ENCODE measurements at regions not wholly inside any gene's neighbourhood (a gene's known extent, or its start where the extent isn't known, plus 50 kb on each side); places are given as distances from the start of the nearest gene placed in this dataset.
"Not testable (repeated sequence)": the region's sequence is repeated elsewhere in the genome, so short reads cannot be mapped to it uniquely, and the experiment has no call there.

DNA sequence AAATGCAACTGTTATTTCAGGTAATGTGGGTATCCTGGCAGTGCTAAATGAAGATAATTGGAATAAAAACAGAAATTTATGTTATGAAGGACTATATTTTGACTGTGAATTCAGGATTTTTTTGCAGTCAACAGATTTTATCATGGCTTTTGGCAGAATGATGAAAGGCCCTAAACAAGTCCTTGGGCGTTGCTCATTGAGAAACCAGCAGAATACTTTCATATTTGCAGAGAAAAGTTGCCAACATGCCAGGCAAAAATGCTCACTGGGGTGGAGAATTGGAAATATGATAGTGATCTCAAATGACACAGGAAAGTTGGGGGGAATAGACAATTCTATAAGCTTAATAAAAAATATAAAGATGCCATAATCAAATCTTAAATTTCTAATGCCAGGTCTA, 121.1 kb downstream of the GPR85 start:
- DNase-seq (ENCODE audit: extremely low spot score), result no peak
- Histone ChIP-seq H3K4me3 (ENCODE audit: low read depth, low read length) (no peak overlapping the region), H3K27ac (ENCODE audit: low read depth) (no peak overlapping the region), H3K4me1 (ENCODE audit: insufficient read depth) (no peaks in the 10 kb centered on the region), H3K36me3 (ENCODE audit: insufficient read depth) (no peaks in the 10 kb centered on the region)
- WGBS, result 57% methylated on average over 1 of the region's 1 CpG

DNA sequence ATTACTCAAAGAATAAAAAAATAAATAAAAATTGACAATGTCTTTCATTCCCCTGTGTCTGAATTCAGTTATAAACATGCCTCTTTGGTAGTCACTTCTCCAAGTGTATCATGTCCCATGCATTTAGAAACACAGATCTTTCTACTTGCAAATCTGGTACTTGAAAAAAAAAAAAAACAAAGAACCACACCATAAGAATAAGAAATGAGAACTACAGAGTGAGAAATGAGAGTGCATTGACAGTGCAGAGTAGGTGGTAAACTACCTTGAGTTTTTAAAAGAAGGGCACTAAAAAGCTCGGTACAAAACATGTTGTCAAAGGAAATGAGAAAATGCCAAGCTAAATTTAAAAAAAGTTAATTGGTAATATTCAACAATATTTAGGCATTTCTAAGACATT, 123.0 kb downstream of the GPR85 start:
- Histone ChIP-seq H3K4me1 (ENCODE audit: insufficient read depth) (no peaks in the 10 kb centered on the region), H3K36me3 (ENCODE audit: insufficient read depth) (no peaks in the 10 kb centered on the region), H3K27ac (ENCODE audit: low read depth) (no peak overlapping the region), H3K4me3 (ENCODE audit: low read depth, low read length) (no peak overlapping the region)
- WGBS, result 92% methylated on average over 1 of the region's 1 CpG
- no peak for DNase-seq (ENCODE audit: extremely low spot score)

DNA sequence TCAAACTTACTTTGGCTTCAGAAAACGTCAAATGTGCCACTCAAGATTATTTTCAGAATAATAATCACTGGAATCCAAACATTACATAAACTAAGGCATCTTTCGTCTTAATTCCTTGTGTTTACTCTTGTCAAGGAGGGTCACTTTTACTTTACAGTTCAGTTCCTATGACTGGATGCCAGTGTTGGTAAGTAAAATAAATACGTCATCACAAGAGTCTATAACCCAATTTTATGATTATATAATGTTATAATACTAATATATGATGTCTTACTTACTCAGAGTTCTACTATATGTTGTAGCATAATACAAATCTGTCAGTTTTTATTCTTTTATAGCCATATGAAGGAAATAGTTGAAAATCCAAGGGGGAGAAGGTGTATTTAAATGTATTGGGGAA, 123.8 kb downstream of the GPR85 start:
- Histone ChIP-seq H3K36me3 (ENCODE audit: insufficient read depth) (no peaks in the 10 kb centered on the region), H3K4me3 (ENCODE audit: low read depth, low read length) (no peak overlapping the region), H3K27ac (ENCODE audit: low read depth) (no peak overlapping the region), H3K4me1 (ENCODE audit: insufficient read depth) (no peaks in the 10 kb centered on the region)
- 74% methylated on average over 3 of the region's 3 CpGs for WGBS
- no peak for DNase-seq (ENCODE audit: extremely low spot score)

DNA sequence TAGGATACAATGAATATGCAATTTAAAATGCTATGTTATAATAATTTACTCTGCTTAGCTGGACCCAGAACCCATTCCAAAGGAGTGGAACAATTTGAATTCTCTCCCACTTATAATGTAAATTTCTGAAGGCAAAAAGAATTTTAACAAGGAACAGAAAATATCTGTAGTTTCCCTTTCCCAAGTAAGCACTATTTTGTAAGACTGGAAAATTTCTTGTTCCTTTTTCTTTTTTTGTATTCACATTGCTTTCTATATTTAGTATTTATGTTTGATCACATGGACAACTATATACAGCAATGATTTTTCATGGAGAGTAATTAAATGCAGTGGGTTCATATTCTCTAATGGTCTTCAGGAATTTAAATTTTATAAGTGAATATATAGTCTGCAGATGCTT, 127.4 kb downstream of the GPR85 start:
- Histone ChIP-seq H3K36me3 (ENCODE audit: insufficient read depth) (no peaks in the 10 kb centered on the region), H3K27ac (ENCODE audit: low read depth) (no peak overlapping the region), H3K4me3 (ENCODE audit: low read depth, low read length) (no peak overlapping the region), H3K4me1 (ENCODE audit: insufficient read depth) (no peaks in the 10 kb centered on the region)
- no peak for DNase-seq (ENCODE audit: extremely low spot score)

DNA sequence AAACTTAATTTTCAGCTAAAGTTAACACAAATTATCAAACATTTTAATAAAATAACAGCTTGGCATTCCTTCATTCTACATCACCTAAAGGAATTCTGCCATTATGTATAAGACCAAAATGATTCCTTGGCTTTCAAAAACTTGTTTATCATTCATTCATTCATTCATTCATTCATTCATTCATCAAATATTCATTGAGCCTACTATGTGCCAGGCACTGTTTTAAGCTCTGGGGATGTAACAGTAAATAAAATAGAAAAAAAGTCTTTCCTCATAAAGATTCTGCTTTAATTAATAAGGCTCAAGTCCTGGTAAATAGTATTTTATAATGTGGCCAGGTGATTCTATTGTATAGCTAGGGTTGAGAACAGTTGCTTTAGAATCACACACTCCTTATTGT, 127.9 kb downstream of the GPR85 start:
- Histone ChIP-seq H3K36me3 (ENCODE audit: insufficient read depth) (no peaks in the 10 kb centered on the region), H3K4me3 (ENCODE audit: low read depth, low read length) (no peak overlapping the region), H3K27ac (ENCODE audit: low read depth) (no peak overlapping the region), H3K4me1 (ENCODE audit: insufficient read depth) (no peaks in the 10 kb centered on the region)
- no peak for DNase-seq (ENCODE audit: extremely low spot score)

DNA sequence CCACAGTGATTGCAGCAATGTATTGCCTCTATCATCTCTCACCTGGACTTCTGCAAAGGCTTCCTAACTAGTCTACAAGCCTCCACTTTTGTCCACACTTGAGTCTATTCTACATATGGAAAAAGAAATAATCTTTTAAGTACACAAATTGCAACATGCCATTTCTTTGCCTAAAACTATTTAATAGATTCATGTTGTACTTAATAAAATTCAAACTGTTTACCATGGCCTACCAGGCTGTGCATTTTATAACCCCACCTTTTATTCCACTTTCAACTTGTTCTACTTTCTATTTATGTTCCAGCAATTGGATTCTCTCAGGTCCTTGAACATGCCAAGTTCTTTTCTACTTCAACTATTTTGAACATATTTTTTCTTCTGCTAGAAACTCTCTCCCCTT, 128.7 kb downstream of the GPR85 start:
- H3K36me3 ChIP-seq (ENCODE audit: insufficient read depth), result no peaks in the 10 kb centered on the region
- H3K4me3 ChIP-seq (ENCODE audit: low read depth, low read length), result no peak overlapping the region
- H3K27ac ChIP-seq (ENCODE audit: low read depth), result no peak overlapping the region
- H3K4me1 ChIP-seq (ENCODE audit: insufficient read depth), result no peaks in the 10 kb centered on the region
- no peak for DNase-seq (ENCODE audit: extremely low spot score)

DNA sequence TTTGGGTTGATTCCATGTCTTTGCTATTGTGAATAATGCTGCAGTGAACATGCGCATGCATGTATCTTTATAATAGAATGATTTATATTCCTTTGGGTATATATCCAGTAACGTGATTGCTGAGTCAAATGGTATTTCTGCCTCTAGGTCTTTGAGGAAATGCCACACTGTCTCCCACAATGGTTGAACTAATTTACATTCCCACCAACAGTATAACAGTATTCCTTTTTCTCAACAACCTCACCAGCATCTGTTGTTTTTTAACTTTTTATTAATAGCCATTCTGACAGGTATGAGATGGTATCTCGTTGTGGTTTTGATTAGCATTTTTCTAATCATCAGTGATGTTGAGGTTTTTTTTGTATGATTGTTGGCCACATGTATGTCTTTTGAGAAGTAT, 133.6 kb downstream of the GPR85 start:
- 83% methylated on average over 3 of the region's 3 CpGs for WGBS
- H3K4me3 ChIP-seq (ENCODE audit: low read depth, low read length); H3K36me3 ChIP-seq (ENCODE audit: insufficient read depth); H3K27ac ChIP-seq (ENCODE audit: low read depth); DNase-seq (ENCODE audit: extremely low spot score); H3K4me1 ChIP-seq (ENCODE audit: insufficient read depth): not testable (repeated sequence)

DNA sequence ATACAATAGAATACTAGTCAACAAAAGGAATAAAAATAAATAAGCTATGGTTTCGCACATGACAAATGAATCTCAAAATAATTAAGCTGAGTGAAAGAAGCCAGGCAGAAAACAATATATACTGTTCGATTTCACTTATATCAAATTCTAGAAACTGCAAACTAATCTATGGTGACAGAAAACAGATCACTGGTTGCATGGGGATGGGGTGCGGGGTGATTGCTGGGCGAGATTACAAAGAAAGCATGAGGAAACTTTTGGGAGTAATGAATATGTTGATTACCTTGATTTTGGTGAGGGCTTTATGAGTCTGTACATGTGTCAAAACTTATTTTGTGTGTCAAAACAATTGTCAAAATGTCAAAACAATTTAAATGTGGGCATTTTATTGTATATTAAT, 135.6 kb downstream of the GPR85 start:
- H3K36me3 ChIP-seq (ENCODE audit: insufficient read depth), result no peaks in the 10 kb centered on the region
- no peaks in the 10 kb centered on the region for H3K4me1 ChIP-seq (ENCODE audit: insufficient read depth)
- H3K27ac ChIP-seq (ENCODE audit: low read depth), result no peak overlapping the region
- H3K4me3 ChIP-seq (ENCODE audit: low read depth, low read length), result no peak overlapping the region
- DNase-seq (ENCODE audit: extremely low spot score), result no peak
- WGBS, result 78% methylated on average over 4 of the region's 4 CpGs

DNA sequence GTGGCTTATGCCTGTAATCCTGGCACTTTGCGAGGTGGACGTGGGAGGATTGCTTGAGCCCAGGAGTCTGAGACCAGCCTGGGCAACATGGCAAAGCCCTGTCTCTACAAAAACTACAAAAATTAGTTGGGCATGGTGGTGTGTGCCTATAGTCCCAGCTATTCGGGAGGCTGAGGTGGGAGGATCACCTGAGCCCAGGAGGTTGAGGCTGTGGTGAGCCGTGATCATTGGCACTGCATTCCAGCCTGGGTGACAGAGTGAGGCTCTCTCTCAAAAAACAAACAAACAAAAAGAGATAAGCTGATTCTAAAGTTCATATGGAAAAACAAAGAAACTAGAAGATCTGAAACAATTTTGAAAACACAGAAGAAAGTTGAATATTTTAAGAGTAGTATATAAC, 136.9 kb downstream of the GPR85 start:
- not testable (repeated sequence) for H3K27ac ChIP-seq (ENCODE audit: low read depth); DNase-seq (ENCODE audit: extremely low spot score); H3K4me1 ChIP-seq (ENCODE audit: insufficient read depth); H3K36me3 ChIP-seq (ENCODE audit: insufficient read depth); H3K4me3 ChIP-seq (ENCODE audit: low read depth, low read length)
- 70% methylated on average over 4 of the region's 4 CpGs for WGBS

DNA sequence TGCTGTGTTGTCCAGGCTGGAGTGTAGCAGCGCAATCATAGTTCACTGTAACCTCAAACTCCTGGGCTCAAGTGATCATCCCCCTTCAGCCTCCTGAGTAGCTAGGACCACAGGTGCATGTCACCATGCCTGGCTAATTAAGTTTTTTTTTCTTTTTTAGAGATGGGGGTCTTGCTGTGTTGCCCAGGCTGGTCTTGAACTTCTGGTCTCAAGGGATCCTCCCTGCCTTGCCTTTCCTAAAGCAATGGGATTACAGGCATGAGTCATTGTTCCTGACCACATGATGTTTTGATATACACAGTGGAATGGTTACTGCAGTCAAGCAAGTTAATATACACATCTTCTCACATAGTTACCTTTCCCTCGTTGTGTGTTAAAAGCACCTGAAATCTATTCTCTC, 140.3 kb downstream of the GPR85 start:
- H3K36me3 ChIP-seq (ENCODE audit: insufficient read depth), result no peaks in the 10 kb centered on the region
- WGBS, result 91% methylated on average over 2 of the region's 2 CpGs
- no peak for DNase-seq (ENCODE audit: extremely low spot score)
- no peaks in the 10 kb centered on the region for H3K4me1 ChIP-seq (ENCODE audit: insufficient read depth)
- no peak overlapping the region for H3K27ac ChIP-seq (ENCODE audit: low read depth)
- no peak overlapping the region for H3K4me3 ChIP-seq (ENCODE audit: low read depth, low read length)

DNA sequence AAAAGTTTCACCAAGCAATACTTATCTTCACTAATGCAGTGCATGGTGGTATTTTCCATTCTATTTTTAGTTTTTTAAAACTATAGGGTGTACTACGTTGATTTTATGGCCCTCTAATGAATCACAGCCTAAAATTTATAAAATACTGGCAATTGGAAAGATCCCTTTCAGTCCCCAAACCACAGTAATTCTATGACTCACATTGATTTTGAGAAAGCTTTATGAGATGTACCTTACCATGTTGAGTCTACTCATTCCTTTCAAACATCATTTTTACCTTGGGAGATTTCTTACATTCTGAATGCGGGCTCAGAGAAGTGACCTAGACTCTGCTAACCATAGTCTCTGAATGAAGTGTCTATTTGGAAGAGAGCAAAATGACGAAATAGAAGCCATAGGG, 141.6 kb downstream of the GPR85 start:
- H3K4me1 ChIP-seq (ENCODE audit: insufficient read depth), result no peaks in the 10 kb centered on the region
- no peak overlapping the region for H3K27ac ChIP-seq (ENCODE audit: low read depth)
- no peak for DNase-seq (ENCODE audit: extremely low spot score)
- H3K36me3 ChIP-seq (ENCODE audit: insufficient read depth), result no peaks in the 10 kb centered on the region
- 77% methylated on average over 3 of the region's 3 CpGs for WGBS
- H3K4me3 ChIP-seq (ENCODE audit: low read depth, low read length), result no peak overlapping the region

DNA sequence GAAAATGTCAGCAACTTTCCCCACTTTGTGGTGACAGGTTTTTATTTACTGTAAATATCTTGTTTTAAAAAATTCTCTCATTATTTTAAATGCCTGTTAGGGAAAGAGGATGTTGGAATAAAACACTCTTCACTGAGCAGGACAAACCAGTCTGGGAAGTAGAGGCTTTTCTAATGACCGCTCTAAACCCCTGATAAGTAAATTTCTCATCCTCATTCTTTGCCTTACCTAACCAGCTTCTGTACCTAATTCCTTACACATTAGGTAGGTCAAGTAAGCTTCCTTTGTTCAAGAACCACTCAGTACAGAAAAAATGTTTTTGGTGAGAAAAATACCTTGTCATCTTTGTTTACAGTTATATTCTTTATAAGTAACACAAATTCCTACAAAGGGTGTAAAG, 143.6 kb downstream of the GPR85 start:
- Histone ChIP-seq H3K4me1 (ENCODE audit: insufficient read depth) (no peaks in the 10 kb centered on the region), H3K27ac (ENCODE audit: low read depth) (no peak overlapping the region)
- WGBS, result 91% methylated on average over 1 of the region's 1 CpG

DNA sequence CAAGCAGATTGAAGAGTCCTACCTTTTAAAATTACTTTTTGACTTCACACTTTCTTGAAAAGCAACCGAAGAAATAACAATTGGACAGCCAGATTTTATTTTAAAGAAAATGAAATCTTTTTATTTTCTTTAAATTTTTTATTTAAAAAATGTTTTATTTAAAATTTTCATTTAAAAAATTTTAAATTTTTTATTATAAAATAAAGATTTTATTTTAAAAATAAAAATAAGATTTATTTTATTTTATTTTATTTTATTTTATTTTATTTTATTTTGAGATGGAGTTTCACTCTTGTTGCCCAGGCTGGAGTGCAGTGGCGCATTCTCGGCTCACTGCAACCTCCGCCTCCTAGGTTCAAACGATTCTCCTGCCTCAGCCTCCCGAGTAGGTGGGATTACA, 144.5 kb downstream of the GPR85 start:
- not testable (repeated sequence) for H3K4me1 ChIP-seq (ENCODE audit: insufficient read depth); DNase-seq (ENCODE audit: extremely low spot score); H3K27ac ChIP-seq (ENCODE audit: low read depth); H3K4me3 ChIP-seq (ENCODE audit: low read depth, low read length); H3K36me3 ChIP-seq (ENCODE audit: insufficient read depth)
- WGBS, result 96% methylated on average over 6 of the region's 6 CpGs

More for the DNA sequence above, 143.6 kb downstream of the GPR85 start:
- H3K36me3 ChIP-seq (ENCODE audit: insufficient read depth), result no peaks in the 10 kb centered on the region
- no peak for DNase-seq (ENCODE audit: extremely low spot score)
- no peak overlapping the region for H3K4me3 ChIP-seq (ENCODE audit: low read depth, low read length)

DNA sequence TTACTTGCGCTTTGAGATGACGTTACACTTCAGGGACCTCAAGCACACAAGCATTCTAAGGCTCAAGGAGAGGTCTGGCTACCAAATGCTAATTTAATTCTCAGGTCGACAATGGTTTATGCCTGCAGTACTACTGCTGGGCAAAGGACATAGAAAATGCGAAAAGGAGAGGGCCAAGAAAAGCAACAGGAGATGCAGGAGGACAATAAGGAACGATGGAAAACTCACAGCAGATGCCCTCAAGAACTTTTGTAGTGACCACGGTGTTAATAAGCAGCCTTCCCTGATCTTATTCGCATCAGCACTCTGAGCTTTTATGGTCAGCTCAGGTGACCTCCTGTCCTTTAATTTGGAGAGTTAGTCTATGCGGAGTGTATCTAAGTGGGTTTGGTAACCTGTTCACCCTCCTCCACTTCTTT, 146.3 kb downstream of the GPR85 start:
- no peak for DNase-seq (ENCODE audit: extremely low spot score)

DNA sequence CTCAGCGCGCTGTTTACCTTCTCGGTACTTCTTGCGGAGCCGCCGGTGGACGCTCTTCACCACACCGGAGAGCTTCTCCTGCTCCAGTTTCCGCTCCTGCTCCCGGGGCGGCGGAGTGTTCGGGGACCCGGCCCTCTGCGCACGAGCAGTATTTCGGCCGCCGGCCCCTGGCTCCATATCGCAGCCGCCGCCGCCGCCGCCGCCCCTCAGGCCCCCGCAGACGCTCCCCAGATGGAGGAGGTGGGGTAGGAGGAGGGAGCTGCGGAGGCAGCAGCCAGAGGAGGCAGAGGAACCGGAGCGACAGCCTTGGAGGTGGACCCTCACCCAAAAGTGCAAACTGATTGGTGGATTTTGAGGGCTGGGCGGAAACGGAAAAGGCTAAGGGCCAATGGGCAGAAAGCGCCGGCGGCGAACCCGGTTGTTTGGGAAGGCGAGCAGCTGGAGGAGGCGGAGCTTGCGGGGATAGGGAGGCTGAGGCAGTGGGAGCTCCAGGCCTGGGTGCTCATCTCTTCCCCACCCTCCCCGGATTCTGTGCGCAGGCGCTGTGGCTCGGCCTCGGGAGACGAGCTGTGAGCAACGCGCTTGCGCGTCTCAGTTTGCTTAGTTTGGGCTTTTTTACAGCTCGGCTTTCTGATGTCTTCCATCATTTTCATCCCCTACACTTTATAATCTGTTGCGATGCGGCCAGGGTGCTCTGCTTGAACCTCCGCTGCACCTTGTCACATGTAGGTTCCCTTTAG, 146.9 kb downstream of the GPR85 start:
- Histone ChIP-seq H3K36me3 (ENCODE audit: insufficient read depth) (no peaks in the 10 kb centered on the region), H3K4me3 (ENCODE audit: low read depth, low read length) (peak overlapping the region; percentile 78), H3K4me1 (ENCODE audit: insufficient read depth) (peaks cover 2% of the 10 kb centered on the region), H3K27ac (ENCODE audit: low read depth) (peak overlapping the region; percentile 76)
- DNase-seq (ENCODE audit: extremely low spot score), result peak; percentile 99
- under 1% methylated on average over 55 of the region's 55 CpGs for WGBS

More for the DNA sequence above, 146.3 kb downstream of the GPR85 start:
- peaks cover 2% of the 10 kb centered on the region for H3K4me1 ChIP-seq (ENCODE audit: insufficient read depth)
- no peaks in the 10 kb centered on the region for H3K36me3 ChIP-seq (ENCODE audit: insufficient read depth)
- H3K27ac ChIP-seq (ENCODE audit: low read depth), result peak overlapping the region; percentile 76
- H3K4me3 ChIP-seq (ENCODE audit: low read depth, low read length), result peak overlapping the region; percentile 78
- 12% methylated on average over 8 of the region's 8 CpGs for WGBS

Measured in urinary bladder (tissue), 3 donors.